Thyroid gland (tissue), 4 donors: ENCODE measurements at regions not wholly inside any gene's neighbourhood (a gene's known extent, or its start where the extent isn't known, plus 50 kb on each side); places are given as distances from the start of the nearest gene placed in this dataset.
"Not testable (repeated sequence)": the region's sequence is repeated elsewhere in the genome, so short reads cannot be mapped to it uniquely, and the experiment has no call there.

Source experiments
- DNase-seq, 2 donors: peaks; one replicate each; pipeline ENCODE4 v3.0.0-alpha.2; 2019
- H3K27ac ChIP-seq, 3 donors: fragments of 200-600 bp; sonication (generic); 1 replicate in 2 of 3; 2 replicates in 1 of 3; pipeline ENCODE4 v1.5.1; 2016 to 2019; ENCODE audit warnings: mild to moderate bottlenecking in 1 of 3, moderate library complexity in 1 of 3
- H3K27me3 ChIP-seq: fragments of 200-600 bp; sonication (generic); one replicate; pipeline ENCODE4 v1.5.1; 2019
- H3K36me3 ChIP-seq, 2 donors: fragments of 200-600 bp; sonication (generic); one replicate each; pipeline ENCODE4 v1.5.1; 2016 to 2019
- H3K4me1 ChIP-seq, 2 donors: fragments of 200-600 bp; sonication (generic); one replicate each; pipeline ENCODE4 v1.5.1; 2017 to 2019
- H3K4me3 ChIP-seq, 3 donors: fragments of 200-600 bp; sonication (generic); replicated peaks in 1 of 3; 1 replicate in 2 of 3; 2 replicates in 1 of 3; pipeline ENCODE4 v1.5.1; 2016; ENCODE audit warnings: mild to moderate bottlenecking in 1 of 3
- H3K9me3 ChIP-seq: fragments of 200-600 bp; sonication (generic); one replicate; pipeline ENCODE4 v1.5.1; 2017
- CTCF ChIP-seq, 6 experiments: fragments of 200-600 bp in 3 of 6; fragments of 450-650 bp in 3 of 6; sonication (generic) in 3 of 6; IDR thresholded peaks; one replicate each; pipeline ENCODE4 v1.5.1; 2016 to 2019; ENCODE audit warnings: antibody characterized with exemption in 6 of 6, mild to moderate bottlenecking in 2 of 6, inconsistent platforms in 1 of 6, moderate library complexity in 1 of 6
- POLR2A ChIP-seq, 2 donors: fragments of 450-650 bp; IDR thresholded peaks; one replicate each; pipeline ENCODE4 v1.6.1; 2017; ENCODE audit warnings: antibody characterized with exemption in 2 of 2, mild to moderate bottlenecking in 2 of 2, moderate library complexity in 1 of 2
- WGBS, 2 donors: methylation state at CpG; one replicate each; pipeline ENCODE4 v1.1.5; 2017; 5-methylcytosine and 5-hydroxymethylcytosine counted together
- intact Hi-C: fragments of 100-400 bp; cut with DNase I; formaldehyde crosslinking; loops from one replicate; pipeline ENCODE4 v1.15.1; 2023

DNA sequence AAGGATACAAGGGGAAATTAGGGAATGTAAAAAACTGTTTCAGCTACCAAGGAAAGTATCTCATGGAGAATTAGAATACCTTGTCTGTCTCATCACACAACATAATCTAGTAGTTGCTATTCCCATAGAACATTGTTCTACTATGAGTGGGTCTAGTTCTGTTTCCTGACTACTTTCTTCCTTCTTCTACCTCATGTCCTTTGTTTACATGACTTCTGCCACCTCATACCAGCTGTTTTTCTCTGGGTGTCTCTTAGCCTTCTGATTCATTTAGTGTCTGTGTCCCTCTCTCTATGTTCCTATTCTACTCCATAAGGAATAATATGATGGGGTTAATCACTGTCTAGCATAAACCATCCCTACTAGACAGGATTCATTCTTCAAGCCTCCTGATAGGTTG, 887.3 kb downstream of the DIAPH3 start:
- Histone ChIP-seq H3K4me3 (no peak overlapping the region), H3K27ac (no peak overlapping the region), H3K9me3 (no peaks in the 10 kb centered on the region), H3K36me3 (no peaks in the 10 kb centered on the region), H3K27me3 (no peaks in the 10 kb centered on the region), H3K4me1 (peaks cover 5 to 11% of the 10 kb centered on the region in 2 donors)
- DNase-seq: no peak
- no peak for TF ChIP-seq CTCF (IDR thresholded peaks at IDR 0.05)
- no peak for TF ChIP-seq POLR2A (IDR thresholded peaks at IDR 0.05)
- intact Hi-C loops: no loop called here

GRCh38 chr13:59277106-59277505, 886.6 kb downstream of the DIAPH3 start:
- Histone ChIP-seq H3K4me3 (no peak overlapping the region), H3K9me3 (no peaks in the 10 kb centered on the region), H3K27ac (no peak overlapping the region), H3K4me1 (peaks cover 5 to 11% of the 10 kb centered on the region in 2 donors), H3K36me3 (no peaks in the 10 kb centered on the region), H3K27me3 (no peaks in the 10 kb centered on the region)
- no peak for DNase-seq
- no peak for TF ChIP-seq CTCF (IDR thresholded peaks at IDR 0.05)
- TF ChIP-seq POLR2A (IDR thresholded peaks at IDR 0.05): no peak
- intact Hi-C loops: no loop called here

DNA sequence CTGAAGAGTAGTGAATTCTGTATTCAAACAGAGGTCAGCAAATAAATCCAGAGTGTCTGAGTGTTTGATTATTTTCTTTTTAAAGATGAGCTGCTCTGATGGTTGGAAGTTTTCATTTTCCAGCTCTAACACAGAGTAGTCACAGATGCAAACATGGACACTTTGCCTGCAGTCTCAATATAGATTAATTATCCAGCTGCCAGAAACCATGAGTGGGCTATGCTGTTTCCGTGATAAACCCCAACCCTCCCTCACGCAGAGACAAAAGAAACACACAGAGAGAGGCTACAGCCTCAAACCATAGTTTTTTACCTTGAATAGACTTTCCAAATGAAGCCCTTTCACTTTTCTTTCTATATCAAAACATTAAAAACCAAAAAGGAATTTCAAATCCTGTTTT, 884.7 kb downstream of the DIAPH3 start:
- no peaks in the 10 kb centered on the region for H3K36me3 ChIP-seq
- no peaks in the 10 kb centered on the region for H3K27me3 ChIP-seq
- no peak overlapping the region for H3K27ac ChIP-seq
- TF ChIP-seq POLR2A (IDR thresholded peaks at IDR 0.05): no peak
- TF ChIP-seq CTCF (IDR thresholded peaks at IDR 0.05): no peak
- intact Hi-C loops: no loop called here
- no peak for DNase-seq
- H3K9me3 ChIP-seq: no peaks in the 10 kb centered on the region
- 62 to 78% methylated on average over 2 of the region's 2 CpGs for WGBS, 2 donors
- H3K4me3 ChIP-seq: no peak overlapping the region
- peaks cover 5 to 11% of the 10 kb centered on the region in 2 donors for H3K4me1 ChIP-seq

- no peaks in the 10 kb centered on the region for H3K36me3 ChIP-seq
- TF ChIP-seq CTCF (IDR thresholded peaks at IDR 0.05): no peak
- no peak for TF ChIP-seq POLR2A (IDR thresholded peaks at IDR 0.05)
- H3K27ac ChIP-seq: no peak overlapping the region
- intact Hi-C loops: no loop called here
- no peak for DNase-seq
- WGBS, 2 donors: 84 to 92% methylated on average over 3 of the region's 3 CpGs
- H3K4me3 ChIP-seq: no peak overlapping the region
- H3K9me3 ChIP-seq: no peaks in the 10 kb centered on the region
- H3K4me1 ChIP-seq: peaks cover 5 to 11% of the 10 kb centered on the region in 2 donors
- no peaks in the 10 kb centered on the region for H3K27me3 ChIP-seq
Measured at GRCh38 chr13:59279576-59279975, 884.2 kb downstream of the DIAPH3 start.

- H3K27ac ChIP-seq: no peak overlapping the region
- no peak for DNase-seq
- H3K27me3 ChIP-seq: no peaks in the 10 kb centered on the region
- peaks cover 5 to 11% of the 10 kb centered on the region in 2 donors for H3K4me1 ChIP-seq
- intact Hi-C loops: no loop called here
- TF ChIP-seq POLR2A (IDR thresholded peaks at IDR 0.05): no peak
- H3K4me3 ChIP-seq: no peak overlapping the region
- no peaks in the 10 kb centered on the region for H3K9me3 ChIP-seq
- no peaks in the 10 kb centered on the region for H3K36me3 ChIP-seq
- 48 to 53% methylated on average over 2 of the region's 2 CpGs for WGBS, 2 donors
Measured at GRCh38 chr13:59280297-59280696, 883.4 kb downstream of the DIAPH3 start.

DNA sequence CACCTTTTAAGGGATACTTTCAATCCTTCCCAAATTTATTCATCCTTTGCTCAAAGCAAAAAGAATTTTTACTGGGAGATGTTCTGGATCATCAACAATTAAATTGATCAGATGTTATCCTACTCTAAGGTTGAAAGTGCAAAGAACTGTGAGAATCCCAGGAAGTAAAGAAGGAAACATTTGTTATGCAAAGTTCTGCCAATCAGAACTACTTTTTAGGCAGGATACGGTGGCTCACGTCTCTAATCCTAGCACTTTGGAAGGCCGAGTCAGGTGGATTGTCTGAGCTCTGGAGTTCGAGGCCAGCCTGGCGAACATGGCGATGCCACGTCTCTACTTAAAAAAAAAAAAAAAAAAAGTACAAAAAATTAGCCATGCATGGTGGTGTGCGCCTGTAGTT, 882.3 kb downstream of the DIAPH3 start:
- Histone ChIP-seq H3K27ac (no peak overlapping the region), H3K9me3 (no peaks in the 10 kb centered on the region), H3K4me3 (no peak overlapping the region), H3K36me3 (no peaks in the 10 kb centered on the region), H3K27me3 (no peaks in the 10 kb centered on the region), H3K4me1 (peaks cover 5 to 11% of the 10 kb centered on the region in 2 donors)
- 88 to 94% methylated on average over 8 of the region's 8 CpGs for WGBS, 2 donors
- TF ChIP-seq CTCF (IDR thresholded peaks at IDR 0.05): no peak
- TF ChIP-seq POLR2A (IDR thresholded peaks at IDR 0.05): no peak
- intact Hi-C loops: no loop called here
- DNase-seq: no peak

DNA sequence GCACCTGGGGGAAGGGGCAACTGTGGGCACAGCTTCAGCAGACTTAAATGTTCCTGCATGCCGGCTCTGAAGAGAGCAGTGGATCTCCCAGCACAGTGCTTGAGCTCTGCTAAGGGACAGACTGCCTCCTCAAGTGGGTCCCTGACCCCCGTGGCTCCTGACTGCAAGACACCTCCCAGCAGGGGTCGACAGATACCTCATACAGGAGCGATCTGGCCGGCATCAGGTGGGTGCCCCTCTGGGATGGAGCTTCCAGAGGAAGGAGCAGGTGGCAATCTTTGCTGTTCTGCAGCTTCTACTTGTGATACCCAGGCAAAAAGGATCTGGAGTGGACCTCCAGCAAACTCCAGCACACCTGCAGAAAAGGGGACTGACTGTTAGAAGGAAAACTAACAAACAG, 871.5 kb downstream of the DIAPH3 start:
- H3K9me3 ChIP-seq, DNase-seq, H3K4me3 ChIP-seq, intact Hi-C loops, H3K36me3 ChIP-seq, H3K27me3 ChIP-seq, H3K27ac ChIP-seq, H3K4me1 ChIP-seq: not testable (repeated sequence)
- 50 to 100% methylated on average over 1 to 4 of the region's 5 CpGs for WGBS, 2 donors
